ENCODE measurements at regions not wholly inside any gene's neighbourhood (a gene's known extent, or its start where the extent isn't known, plus 50 kb on each side); places are given as distances from the start of the nearest gene placed in this dataset.

- H3K36me3 Mint-ChIP-seq (ENCODE audit: insufficient read depth, unreplicated experiment): peaks cover 7% of the 10 kb centered on the region
- BruUV-seq (replicated peaks): no TSS peak
- H3K27me3 Mint-ChIP-seq (ENCODE audit: unreplicated experiment): no peaks in the 10 kb centered on the region
- peaks cover 33% of the 10 kb centered on the region for H3K4me1 Mint-ChIP-seq (ENCODE audit: low read depth, unreplicated experiment)
- no peak overlapping the region for H3K4me3 Mint-ChIP-seq (ENCODE audit: low read depth, unreplicated experiment)
- TF ChIP-seq CTCF (IDR thresholded peaks at IDR 0.05; ENCODE audit: unreplicated experiment): no peak
- intact Hi-C loops (cut with micrococcal nuclease; ENCODE audit: unreplicated experiment): no loop called here
- H3K27ac Mint-ChIP-seq (ENCODE audit: unreplicated experiment): peak overlapping the region; percentile 60
- CTCF ChIA-PET: no interaction called here
- no peak for DNase-seq
- peaks cover 2% of the 10 kb centered on the region for H3K9me3 Mint-ChIP-seq (ENCODE audit: low read depth, unreplicated experiment)
Measured at GRCh38 chr12:74725154-74725553, 187.5 kb downstream of the ATXN7L3B start.

- H3K4me1 Mint-ChIP-seq (ENCODE audit: low read depth, unreplicated experiment): peaks cover 43% of the 10 kb centered on the region
- DNase-seq: no peak
Measured at GRCh38 chr12:74728006-74728405, 190.4 kb downstream of the ATXN7L3B start.

GRCh38 chr12:74732164-74732784 is 194.6 kb downstream of the ATXN7L3B start:
- DNase-seq: peak; percentile 6
- Mint-ChIP-seq H3K4me3 (ENCODE audit: low read depth, unreplicated experiment) (peak overlapping the region; percentile 24), H3K27me3 (ENCODE audit: unreplicated experiment) (no peaks in the 10 kb centered on the region), H3K9me3 (ENCODE audit: low read depth, unreplicated experiment) (peaks cover 5% of the 10 kb centered on the region), H3K4me1 (ENCODE audit: low read depth, unreplicated experiment) (peaks cover 29% of the 10 kb centered on the region), H3K36me3 (ENCODE audit: insufficient read depth, unreplicated experiment) (peaks cover 6% of the 10 kb centered on the region), H3K27ac (ENCODE audit: unreplicated experiment) (peak overlapping the region; percentile 40)
- CTCF ChIA-PET: interaction anchor here (0.9 to 1.4 kb wide), 5 partner anchors 10 to 659 kb away, joined by 3 to 9 read pairs (median 4); partner anchors contain the start of gene GLIPR1L2
- intact Hi-C loops (cut with micrococcal nuclease; ENCODE audit: unreplicated experiment): no loop called here
- BruUV-seq (replicated peaks): no TSS peak
- no peak for TF ChIP-seq CTCF (IDR thresholded peaks at IDR 0.05; ENCODE audit: unreplicated experiment)

More at GRCh38 chr12:74728006-74728405, 190.4 kb downstream of the ATXN7L3B start:
- no peak overlapping the region for H3K27ac Mint-ChIP-seq (ENCODE audit: unreplicated experiment)
- H3K9me3 Mint-ChIP-seq (ENCODE audit: low read depth, unreplicated experiment): peaks cover 2% of the 10 kb centered on the region
- CTCF ChIA-PET: no interaction called here
- H3K27me3 Mint-ChIP-seq (ENCODE audit: unreplicated experiment): no peaks in the 10 kb centered on the region
- no peak for TF ChIP-seq CTCF (IDR thresholded peaks at IDR 0.05; ENCODE audit: unreplicated experiment)
- H3K4me3 Mint-ChIP-seq (ENCODE audit: low read depth, unreplicated experiment): no peak overlapping the region
- intact Hi-C loops (cut with micrococcal nuclease; ENCODE audit: unreplicated experiment): no loop called here
- no TSS peak for BruUV-seq (replicated peaks)
- peaks cover 13% of the 10 kb centered on the region for H3K36me3 Mint-ChIP-seq (ENCODE audit: insufficient read depth, unreplicated experiment)

- Mint-ChIP-seq H3K9me3 (ENCODE audit: low read depth, unreplicated experiment) (peaks cover 5% of the 10 kb centered on the region), H3K27me3 (ENCODE audit: unreplicated experiment) (no peaks in the 10 kb centered on the region), H3K36me3 (ENCODE audit: insufficient read depth, unreplicated experiment) (peaks cover 6% of the 10 kb centered on the region), H3K4me1 (ENCODE audit: low read depth, unreplicated experiment) (peaks cover 29% of the 10 kb centered on the region), H3K27ac (ENCODE audit: unreplicated experiment) (peak overlapping the region; percentile 40), H3K4me3 (ENCODE audit: low read depth, unreplicated experiment) (no peak overlapping the region)
- no TSS peak for BruUV-seq (replicated peaks)
- intact Hi-C loops (cut with micrococcal nuclease; ENCODE audit: unreplicated experiment): no loop called here
- TF ChIP-seq CTCF (IDR thresholded peaks at IDR 0.05; ENCODE audit: unreplicated experiment): no peak
- CTCF ChIA-PET: interaction anchor here (0.9 to 1.2 kb wide), 2 partner anchors 14 to 330 kb away, joined by 3 to 4 read pairs; no protein-coding TSS in a partner anchor
- DNase-seq: no peak
Measured at GRCh38 chr12:74732826-74733225, 195.2 kb downstream of the ATXN7L3B start.

All from Calu3 (cell line).